ENCODE measurements at regions not wholly inside any gene's neighbourhood (a gene's known extent, or its start where the extent isn't known, plus 50 kb on each side); places are given as distances from the start of the nearest gene placed in this dataset.

DNA sequence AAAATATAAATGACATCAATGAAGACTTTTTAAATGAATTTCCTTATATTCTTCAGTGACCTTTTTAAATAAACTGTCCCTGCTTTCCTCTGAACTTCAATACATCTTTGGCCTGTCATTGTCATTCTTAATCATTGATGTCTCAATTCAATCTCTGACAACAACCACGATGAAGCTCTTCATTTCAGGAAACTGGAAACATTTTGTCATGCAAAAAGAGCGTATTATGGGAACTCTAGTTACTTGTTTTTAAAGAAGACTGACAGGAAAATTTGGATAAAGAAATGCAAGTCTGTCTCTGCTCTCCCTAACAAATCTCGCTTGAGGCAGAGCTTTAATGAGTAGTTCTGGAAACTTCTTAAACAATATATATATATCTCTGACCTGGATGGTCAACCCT lies 535.8 kb upstream of the ADGRL2 start:
- TF ChIP-seq, protein P1, sequence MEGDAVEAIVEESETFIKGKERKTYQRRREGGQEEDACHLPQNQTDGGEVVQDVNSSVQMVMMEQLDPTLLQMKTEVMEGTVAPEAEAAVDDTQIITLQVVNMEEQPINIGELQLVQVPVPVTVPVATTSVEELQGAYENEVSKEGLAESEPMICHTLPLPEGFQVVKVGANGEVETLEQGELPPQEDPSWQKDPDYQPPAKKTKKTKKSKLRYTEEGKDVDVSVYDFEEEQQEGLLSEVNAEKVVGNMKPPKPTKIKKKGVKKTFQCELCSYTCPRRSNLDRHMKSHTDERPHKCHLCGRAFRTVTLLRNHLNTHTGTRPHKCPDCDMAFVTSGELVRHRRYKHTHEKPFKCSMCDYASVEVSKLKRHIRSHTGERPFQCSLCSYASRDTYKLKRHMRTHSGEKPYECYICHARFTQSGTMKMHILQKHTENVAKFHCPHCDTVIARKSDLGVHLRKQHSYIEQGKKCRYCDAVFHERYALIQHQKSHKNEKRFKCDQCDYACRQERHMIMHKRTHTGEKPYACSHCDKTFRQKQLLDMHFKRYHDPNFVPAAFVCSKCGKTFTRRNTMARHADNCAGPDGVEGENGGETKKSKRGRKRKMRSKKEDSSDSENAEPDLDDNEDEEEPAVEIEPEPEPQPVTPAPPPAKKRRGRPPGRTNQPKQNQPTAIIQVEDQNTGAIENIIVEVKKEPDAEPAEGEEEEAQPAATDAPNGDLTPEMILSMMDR (IDR thresholded peaks at IDR 0.05) = no peak
- TF ChIP-seq POLR2AphosphoS5 (IDR thresholded peaks at IDR 0.05) (no peak), POLR2A (IDR thresholded peaks at IDR 0.05) (no peak)

All from prostate gland (tissue), 2 donors.